WTC11 (cell line): ENCODE measurements at regions not wholly inside any gene's neighbourhood (a gene's known extent, or its start where the extent isn't known, plus 50 kb on each side); places are given as distances from the start of the nearest gene placed in this dataset.

Experiments used
- ATAC-seq: fragments of 200-7000 bp; cut with Tn5 transposase; 2 replicates; pipeline ENCODE4 v1.10.0; 2021; ENCODE audit warnings: mild to moderate bottlenecking, moderate library complexity
- CTCF ChIA-PET: fragments of 300-600 bp; sonication (Branson Sonifier 250); formaldehyde crosslinking; loops from one replicate; lab custom pipeline; 2021; ENCODE audit warnings: antibody characterized with exemption; lab: Charles Lee
- POLR2A ChIA-PET: fragments of 350-600 bp; sonication (Branson Sonifier 250); formaldehyde crosslinking; loops from one replicate; lab custom pipeline; 2021; ENCODE audit warnings: antibody characterized with exemption; lab: Charles Lee
- DNase-seq: peaks from one replicate; pipeline ENCODE4 v3.0.0; 2021; ENCODE audit warnings: low spot score
- H3K27ac Mint-ChIP-seq: 2 replicates; pipeline ENCODE4 v1.8.0; 2021; ENCODE audit warnings: mixed read lengths
- H3K27me3 Mint-ChIP-seq: 2 replicates; pipeline ENCODE4 v1.8.0; 2021; ENCODE audit warnings: low read depth, mild to moderate bottlenecking, moderate library complexity, mixed read lengths
- H3K36me3 Mint-ChIP-seq: 2 replicates; pipeline ENCODE4 v1.8.0; 2021; ENCODE audit warnings: mixed read lengths
- H3K4me1 Mint-ChIP-seq: 2 replicates; pipeline ENCODE4 v1.8.0; 2022; ENCODE audit warnings: mixed read lengths
- H3K4me3 Mint-ChIP-seq: 2 replicates; pipeline ENCODE4 v1.8.0; 2021; ENCODE audit warnings: mild to moderate bottlenecking, moderate library complexity, mixed read lengths
- H3K9me3 Mint-ChIP-seq: 2 replicates; pipeline ENCODE4 v1.8.0; 2021; ENCODE audit warnings: mixed read lengths
- ARID4B ChIP-seq: sonication (generic); formaldehyde crosslinking; IDR thresholded peaks from 2 replicates; pipeline ENCODE4 v1.8.0; 2023; ENCODE audit warnings: missing genetic modification reagents, mild to moderate bottlenecking, borderline replicate concordance
- ATF1 ChIP-seq: sonication (generic); formaldehyde crosslinking; IDR thresholded peaks from 2 replicates; pipeline ENCODE4 v1.8.1; 2023; ENCODE audit warnings: mild to moderate bottlenecking, moderate library complexity, missing genetic modification reagents
- ATF2 ChIP-seq: sonication (generic); formaldehyde crosslinking; IDR thresholded peaks from 2 replicates; pipeline ENCODE4 v1.8.1; 2022; ENCODE audit warnings: low read depth, missing genetic modification reagents, borderline replicate concordance
- CBFB ChIP-seq: sonication (generic); formaldehyde crosslinking; IDR thresholded peaks from 2 replicates; pipeline ENCODE4 v1.8.1; 2022; ENCODE audit warnings: mild to moderate bottlenecking, low read depth, missing genetic modification reagents
- ELF4 ChIP-seq: sonication (generic); formaldehyde crosslinking; IDR thresholded peaks from 2 replicates; pipeline ENCODE4 v1.8.1; 2022; ENCODE audit warnings: low read depth, mild to moderate bottlenecking, moderate library complexity, missing genetic modification reagents
- ERG ChIP-seq: fragments of 250-450 bp; sonication (Bioruptor Pico); IDR thresholded peaks from 2 replicates; pipeline ENCODE4 v1.8.0; 2021; ENCODE audit warnings: mild to moderate bottlenecking
- FOXK1 ChIP-seq: sonication (generic); formaldehyde crosslinking; IDR thresholded peaks from 2 replicates; pipeline ENCODE4 v1.8.0; 2022; ENCODE audit warnings: mild to moderate bottlenecking, moderate library complexity, missing genetic modification reagents
- FOXP1 ChIP-seq: sonication (generic); formaldehyde crosslinking; IDR thresholded peaks from 2 replicates; pipeline ENCODE4 v1.8.0; 2022; ENCODE audit warnings: missing genetic modification reagents, mild to moderate bottlenecking, moderate library complexity, borderline replicate concordance
- GABPB1 ChIP-seq: sonication (generic); formaldehyde crosslinking; IDR thresholded peaks from 2 replicates; pipeline ENCODE4 v1.8.1; 2023; ENCODE audit warnings: mild to moderate bottlenecking, missing genetic modification reagents
- GRHL2 ChIP-seq: fragments of 250-450 bp; sonication (Bioruptor Pico); IDR thresholded peaks from 2 replicates; pipeline ENCODE4 v1.8.0; 2022; ENCODE audit warnings: mild to moderate bottlenecking, moderate library complexity; ENCODE audit not compliant: insufficient replicate concordance, severe bottlenecking
- JUN ChIP-seq: sonication (generic); formaldehyde crosslinking; IDR thresholded peaks from 2 replicates; pipeline ENCODE4 v1.8.0; 2023; ENCODE audit warnings: mild to moderate bottlenecking, missing genetic modification reagents
- MAX ChIP-seq: sonication (generic); formaldehyde crosslinking; IDR thresholded peaks from 2 replicates; pipeline ENCODE4 v1.8.0; 2022; ENCODE audit warnings: mild to moderate bottlenecking, missing genetic modification reagents
- MYBL2 ChIP-seq: sonication (generic); formaldehyde crosslinking; IDR thresholded peaks from 2 replicates; pipeline ENCODE4 v1.8.1; 2023; ENCODE audit warnings: mild to moderate bottlenecking, moderate library complexity, missing genetic modification reagents
- NFYB ChIP-seq: sonication (generic); formaldehyde crosslinking; conservative IDR thresholded peaks from 2 replicates; pipeline ENCODE4 v1.8.0; 2022; ENCODE audit warnings: low read depth, missing genetic modification reagents
- OVOL2 ChIP-seq: fragments of 250-450 bp; sonication (Bioruptor Pico); IDR thresholded peaks from 2 replicates; pipeline ENCODE4 v1.9.0; 2021; ENCODE audit warnings: mild to moderate bottlenecking, borderline replicate concordance
- PREB ChIP-seq: sonication (generic); formaldehyde crosslinking; IDR thresholded peaks from 2 replicates; pipeline ENCODE4 v1.8.1; 2022; ENCODE audit warnings: mild to moderate bottlenecking, missing genetic modification reagents, moderate library complexity, borderline replicate concordance
- RORB ChIP-seq: fragments of 250-450 bp; sonication (Bioruptor Pico); IDR thresholded peaks from 2 replicates; pipeline ENCODE4 v1.9.0; 2021; ENCODE audit warnings: mild to moderate bottlenecking
- SP1 ChIP-seq: sonication (generic); formaldehyde crosslinking; conservative IDR thresholded peaks from 2 replicates; pipeline ENCODE4 v1.8.1; 2022; ENCODE audit warnings: missing genetic modification reagents
- TCF7 ChIP-seq: sonication (generic); formaldehyde crosslinking; IDR thresholded peaks from 2 replicates; pipeline ENCODE4 v1.8.0; 2022; ENCODE audit warnings: mild to moderate bottlenecking, low read depth, missing genetic modification reagents, moderate library complexity
- TEAD4 ChIP-seq: sonication (generic); formaldehyde crosslinking; IDR thresholded peaks from 2 replicates; pipeline ENCODE4 v1.8.0; 2022; ENCODE audit warnings: mild to moderate bottlenecking, missing genetic modification reagents
- TP53 ChIP-seq: sonication (generic); formaldehyde crosslinking; IDR thresholded peaks from 2 replicates; pipeline ENCODE4 v1.8.1; 2023; ENCODE audit warnings: mild to moderate bottlenecking, missing genetic modification reagents
- ZBTB21 ChIP-seq: sonication (generic); formaldehyde crosslinking; IDR thresholded peaks from 2 replicates; pipeline ENCODE4 v1.8.1; 2023; ENCODE audit warnings: mild to moderate bottlenecking, missing genetic modification reagents, borderline replicate concordance
- ZBTB43 ChIP-seq: sonication (generic); formaldehyde crosslinking; IDR thresholded peaks from 2 replicates; pipeline ENCODE4 v1.8.1; 2023; ENCODE audit warnings: mild to moderate bottlenecking, missing genetic modification reagents
- ZMAT4 ChIP-seq: fragments of 250-450 bp; sonication (Bioruptor Pico); IDR thresholded peaks from 2 replicates; pipeline ENCODE4 v1.9.0; 2021; ENCODE audit warnings: mild to moderate bottlenecking
- ZNF219 ChIP-seq: sonication (generic); formaldehyde crosslinking; IDR thresholded peaks from 2 replicates; pipeline ENCODE4 v1.8.0; 2023; ENCODE audit warnings: missing genetic modification reagents, mild to moderate bottlenecking, borderline replicate concordance
- ZNF396 ChIP-seq: fragments of 250-450 bp; sonication (Bioruptor Pico); IDR thresholded peaks from 2 replicates; pipeline ENCODE4 v1.8.0; 2021; ENCODE audit warnings: mild to moderate bottlenecking, moderate library complexity, borderline replicate concordance
- ZNF423 ChIP-seq: fragments of 250-450 bp; sonication (Bioruptor Pico); IDR thresholded peaks from 2 replicates; pipeline ENCODE4 v2.1.2; 2022; ENCODE audit warnings: mild to moderate bottlenecking, moderate library complexity
- ZNF671 ChIP-seq: fragments of 250-450 bp; sonication (Bioruptor Pico); IDR thresholded peaks from 2 replicates; pipeline ENCODE4 v1.8.0; 2021; ENCODE audit warnings: mild to moderate bottlenecking

GRCh38 chr3:64358853-64359252 is 133.6 kb upstream of the PRICKLE2 start:
- peaks cover 19% of the 10 kb centered on the region for H3K4me1 Mint-ChIP-seq
- no peak for TF ChIP-seq ZBTB43 (CRISPR knock-in tag)
- TF ChIP-seq GABPB1 (CRISPR knock-in tag): no peak
- TF ChIP-seq ZNF396 (CRISPR knock-in tag): no peak
- no peak for TF ChIP-seq NFYB
- TF ChIP-seq JUN: no peak
- no peak for TF ChIP-seq ZBTB21 (CRISPR knock-in tag)
- no peak for TF ChIP-seq OVOL2 (CRISPR knock-in tag)
- TF ChIP-seq ZMAT4 (CRISPR knock-in tag): no peak
- TF ChIP-seq ERG (CRISPR knock-in tag): no peak
- no peak for TF ChIP-seq ATF1 (CRISPR knock-in tag)
- no peak for TF ChIP-seq RORB (CRISPR knock-in tag)
- TF ChIP-seq TEAD4 (CRISPR knock-in tag): no peak
- no peak for TF ChIP-seq PREB
- no peak for TF ChIP-seq TP53 (CRISPR knock-in tag)
- no peak for TF ChIP-seq ZNF219 (CRISPR knock-in tag)
- TF ChIP-seq ATF2 (CRISPR knock-in tag): no peak
- TF ChIP-seq SP1: no peak
- TF ChIP-seq ZNF671 (CRISPR knock-in tag): no peak
- no peak for TF ChIP-seq MAX (CRISPR knock-in tag)
- DNase-seq: no peak
- no peak overlapping the region for H3K27ac Mint-ChIP-seq
- no peaks in the 10 kb centered on the region for H3K27me3 Mint-ChIP-seq
- POLR2A ChIA-PET: interaction anchor here (0.9 kb wide), 1 partner anchor 71 kb away, joined by 3 read pairs; no protein-coding TSS in a partner anchor
- no peak overlapping the region for H3K4me3 Mint-ChIP-seq
- no peaks in the 10 kb centered on the region for H3K36me3 Mint-ChIP-seq
- H3K9me3 Mint-ChIP-seq: no peaks in the 10 kb centered on the region
- CTCF ChIA-PET: interaction anchor here (1.3 kb wide), 1 partner anchor 23 kb away, joined by 3 read pairs; no protein-coding TSS in a partner anchor
- ATAC-seq: no peak

GRCh38 chr3:64358176-64358575 is 132.9 kb upstream of the PRICKLE2 start:
- ATAC-seq (no peak), DNase-seq (no peak)
- Mint-ChIP-seq H3K27me3 (no peaks in the 10 kb centered on the region), H3K4me1 (peaks cover 17% of the 10 kb centered on the region), H3K4me3 (no peak overlapping the region), H3K9me3 (no peaks in the 10 kb centered on the region), H3K36me3 (no peaks in the 10 kb centered on the region), H3K27ac (no peak overlapping the region)
- ChIA-PET POLR2A (no interaction called here), CTCF (no interaction called here)
- TF ChIP-seq MYBL2 (no peak), FOXK1 (CRISPR knock-in tag) (no peak), TCF7 (CRISPR knock-in tag) (no peak), ZMAT4 (CRISPR knock-in tag) (no peak), ELF4 (CRISPR knock-in tag) (no peak), FOXP1 (CRISPR knock-in tag) (no peak), ARID4B (CRISPR knock-in tag) (no peak), ZNF423 (CRISPR knock-in tag) (no peak), ZNF671 (CRISPR knock-in tag) (no peak), GRHL2 (CRISPR knock-in tag) (no peak), CBFB (no peak)
